SJSA1 (cell line): ENCODE measurements at regions not wholly inside any gene's neighbourhood (a gene's known extent, or its start where the extent isn't known, plus 50 kb on each side); places are given as distances from the start of the nearest gene placed in this dataset.

Experiments used
- DNase-seq, 2 experiments: peaks; one replicate each; pipeline ENCODE4 v3.0.0-alpha.2; 2015 to 2020; ENCODE audit warnings: low spot score in 2 of 2, low read depth in 1 of 2
- H3K27ac ChIP-seq: fragments of 250-450 bp; sonication (Bioruptor Pico); 2 replicates; pipeline ENCODE4 v1.5.1; 2020; ENCODE audit warnings: mild to moderate bottlenecking, moderate library complexity
- H3K27me3 ChIP-seq: fragments of 250-450 bp; sonication (Bioruptor Pico); replicated peaks from 2 replicates; pipeline ENCODE4 v1.5.1; 2020; ENCODE audit warnings: mild to moderate bottlenecking, moderate library complexity
- H3K36me3 ChIP-seq: fragments of 250-450 bp; sonication (Bioruptor Pico); 2 replicates; pipeline ENCODE4 v1.5.1; 2020; ENCODE audit warnings: mild to moderate bottlenecking
- H3K4me1 ChIP-seq: fragments of 250-450 bp; sonication (Bioruptor Pico); replicated peaks from 2 replicates; pipeline ENCODE4 v1.6.1; 2021; ENCODE audit warnings: mild to moderate bottlenecking
- H3K4me3 ChIP-seq: fragments of 250-450 bp; sonication (Bioruptor Pico); 2 replicates; pipeline ENCODE4 v1.5.1; 2020; ENCODE audit warnings: mild to moderate bottlenecking
- H3K9me3 ChIP-seq: fragments of 250-450 bp; sonication (Bioruptor Pico); replicated peaks from 2 replicates; pipeline ENCODE4 v1.5.1; 2020; ENCODE audit warnings: mild to moderate bottlenecking

GRCh38 chr6:137766596-137767370, 100.3 kb upstream of the TNFAIP3 start:
- no peak overlapping the region for H3K4me3 ChIP-seq
- H3K27ac ChIP-seq, result no peak overlapping the region
- DNase-seq, result no peak
- no peaks in the 10 kb centered on the region for H3K27me3 ChIP-seq
- no peaks in the 10 kb centered on the region for H3K36me3 ChIP-seq
- H3K9me3 ChIP-seq, result no peaks in the 10 kb centered on the region
- H3K4me1 ChIP-seq, result peaks cover 12% of the 10 kb centered on the region

GRCh38 chr6:137767465-137767864, 99.6 kb upstream of the TNFAIP3 start:
- DNase-seq, result no peak
- Histone ChIP-seq H3K36me3 (no peaks in the 10 kb centered on the region), H3K27ac (no peak overlapping the region), H3K9me3 (no peaks in the 10 kb centered on the region), H3K4me1 (peaks cover 12% of the 10 kb centered on the region), H3K27me3 (no peaks in the 10 kb centered on the region), H3K4me3 (no peak overlapping the region)

- no peak overlapping the region for H3K4me3 ChIP-seq
- no peaks in the 10 kb centered on the region for H3K36me3 ChIP-seq
- DNase-seq, result no peak
- no peaks in the 10 kb centered on the region for H3K9me3 ChIP-seq
- no peaks in the 10 kb centered on the region for H3K27me3 ChIP-seq
- no peak overlapping the region for H3K27ac ChIP-seq
- H3K4me1 ChIP-seq, result peaks cover 12% of the 10 kb centered on the region
Measured at GRCh38 chr6:137767911-137768690, 99.0 kb upstream of the TNFAIP3 start.

- Histone ChIP-seq H3K4me3 (no peak overlapping the region), H3K36me3 (no peaks in the 10 kb centered on the region), H3K27ac (no peak overlapping the region), H3K27me3 (no peaks in the 10 kb centered on the region), H3K4me1 (peaks cover 12% of the 10 kb centered on the region), H3K9me3 (no peaks in the 10 kb centered on the region)
- DNase-seq, result no peak
Measured at GRCh38 chr6:137768935-137769334, 98.1 kb upstream of the TNFAIP3 start.

- H3K36me3 ChIP-seq, result no peaks in the 10 kb centered on the region
- no peaks in the 10 kb centered on the region for H3K9me3 ChIP-seq
- peaks cover 4% of the 10 kb centered on the region for H3K4me1 ChIP-seq
- no peak overlapping the region for H3K27ac ChIP-seq
- H3K27me3 ChIP-seq, result no peaks in the 10 kb centered on the region
- no peak overlapping the region for H3K4me3 ChIP-seq
- DNase-seq, result no peak
Measured at GRCh38 chr6:137769797-137770362, 97.2 kb upstream of the TNFAIP3 start.

GRCh38 chr6:137772541-137773250, 94.4 kb upstream of the TNFAIP3 start:
- no peak for DNase-seq
- Histone ChIP-seq H3K27me3 (no peaks in the 10 kb centered on the region), H3K4me3 (no peak overlapping the region), H3K27ac (no peak overlapping the region), H3K9me3 (no peaks in the 10 kb centered on the region), H3K36me3 (no peaks in the 10 kb centered on the region), H3K4me1 (peaks cover 19% of the 10 kb centered on the region)

GRCh38 chr6:137775227-137775626, 91.8 kb upstream of the TNFAIP3 start:
- no peak overlapping the region for H3K27ac ChIP-seq
- H3K9me3 ChIP-seq, result no peaks in the 10 kb centered on the region
- DNase-seq, result no peak
- H3K27me3 ChIP-seq, result no peaks in the 10 kb centered on the region
- peaks cover 20% of the 10 kb centered on the region for H3K4me1 ChIP-seq
- no peak overlapping the region for H3K4me3 ChIP-seq
- no peaks in the 10 kb centered on the region for H3K36me3 ChIP-seq

- Histone ChIP-seq H3K4me3 (no peak overlapping the region), H3K9me3 (no peaks in the 10 kb centered on the region), H3K27me3 (no peaks in the 10 kb centered on the region), H3K36me3 (no peaks in the 10 kb centered on the region), H3K4me1 (peaks cover 20% of the 10 kb centered on the region), H3K27ac (peak overlapping the region; percentile 13)
- DNase-seq, result peak; percentile 49 to 69
Measured at GRCh38 chr6:137775720-137776119, 91.3 kb upstream of the TNFAIP3 start.

- Histone ChIP-seq H3K27me3 (no peaks in the 10 kb centered on the region), H3K4me1 (peaks cover 20% of the 10 kb centered on the region), H3K4me3 (no peak overlapping the region), H3K36me3 (no peaks in the 10 kb centered on the region), H3K27ac (peak overlapping the region; percentile 13), H3K9me3 (no peaks in the 10 kb centered on the region)
- no peak for DNase-seq
Measured at GRCh38 chr6:137776256-137776655, 90.8 kb upstream of the TNFAIP3 start.

GRCh38 chr6:137776786-137777686, 90.0 kb upstream of the TNFAIP3 start:
- peak; percentile 53 to 77 for DNase-seq
- no peak overlapping the region for H3K4me3 ChIP-seq

GRCh38 chr6:137777687-137778075, 89.4 kb upstream of the TNFAIP3 start:
- Histone ChIP-seq H3K27me3 (no peaks in the 10 kb centered on the region), H3K27ac (no peak overlapping the region), H3K9me3 (no peaks in the 10 kb centered on the region), H3K36me3 (no peaks in the 10 kb centered on the region), H3K4me1 (peaks cover 20% of the 10 kb centered on the region), H3K4me3 (no peak overlapping the region)
- no peak for DNase-seq

More at GRCh38 chr6:137776786-137777686, 90.0 kb upstream of the TNFAIP3 start:
- Histone ChIP-seq H3K9me3 (no peaks in the 10 kb centered on the region), H3K36me3 (no peaks in the 10 kb centered on the region), H3K27ac (peak overlapping the region; percentile 13), H3K27me3 (no peaks in the 10 kb centered on the region), H3K4me1 (peaks cover 20% of the 10 kb centered on the region)

- H3K36me3 ChIP-seq, result no peaks in the 10 kb centered on the region
- no peak overlapping the region for H3K4me3 ChIP-seq
- H3K27me3 ChIP-seq, result no peaks in the 10 kb centered on the region
- H3K4me1 ChIP-seq, result peaks cover 20% of the 10 kb centered on the region
- H3K27ac ChIP-seq, result no peak overlapping the region
- no peak for DNase-seq
- no peaks in the 10 kb centered on the region for H3K9me3 ChIP-seq
Measured at GRCh38 chr6:137779982-137780381, 87.1 kb upstream of the TNFAIP3 start.
